ENCODE measurements at regions not wholly inside any gene's neighbourhood (a gene's known extent, or its start where the extent isn't known, plus 50 kb on each side); places are given as distances from the start of the nearest gene placed in this dataset.

DNA sequence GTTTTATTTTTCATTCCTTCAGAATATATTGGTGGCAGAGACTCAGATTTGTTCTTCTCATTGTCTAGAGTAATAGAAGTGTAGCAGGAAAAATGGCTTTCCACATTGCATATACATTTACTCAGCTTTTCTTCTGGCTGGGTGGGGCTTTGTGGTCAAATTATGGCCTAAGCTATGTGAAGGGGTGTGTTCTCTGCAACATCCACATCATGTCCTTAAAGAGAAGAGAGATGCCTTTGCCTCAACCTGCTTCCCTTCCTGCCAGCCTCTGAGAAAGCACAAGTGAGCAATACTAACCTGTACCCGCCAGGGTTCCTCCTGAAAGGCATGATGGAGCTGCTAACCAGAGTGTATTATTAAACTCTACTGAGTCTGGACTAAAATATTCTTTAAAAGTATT is 695.6 kb upstream of the FAM241A start:
- Histone ChIP-seq H3K9me3 (replicated peaks; ENCODE audit: control insufficient read depth, insufficient read depth, low read length) (no peaks in the 10 kb centered on the region), H3K27ac (ENCODE audit: control insufficient read depth, insufficient read depth) (no peak overlapping the region), H3K79me2 (ENCODE audit: control insufficient read depth, insufficient read depth, low read length) (no peaks in the 10 kb centered on the region), H3K27me3 (replicated peaks in 1 of 2; ENCODE audit: control insufficient read depth in 2 of 2, insufficient read depth in 2 of 2, low read length in 1 of 2) (no peaks in the 10 kb centered on the region), H3K9ac (ENCODE audit: control insufficient read depth, insufficient read depth, low read length) (no peak overlapping the region), H3K4me3 (no peak overlapping the region), H3K4me2 (ENCODE audit: control insufficient read depth, insufficient read depth) (no peak overlapping the region), H3K4me1 (ENCODE audit: control insufficient read depth, insufficient read depth, low read length) (no peaks in the 10 kb centered on the region), H4K20me1 (ENCODE audit: control insufficient read depth, insufficient read depth) (no peaks in the 10 kb centered on the region), H2AFZ (ENCODE audit: control insufficient read depth, low read depth, low read length) (no peak overlapping the region), H3K36me3 (ENCODE audit: control insufficient read depth in 2 of 2, insufficient read depth in 2 of 2, low read length in 1 of 2) (no peaks in the 10 kb centered on the region)
- RAD21 ChIA-PET (ENCODE audit: unreplicated experiment), result no interaction called here
- no TSS peak for BruUV-seq (replicated peaks)
- CTCF ChIA-PET, result no interaction called here
- in situ Hi-C loops (cut with MboI) (no loop called here), intact Hi-C loops (cut with micrococcal nuclease; ENCODE audit: unreplicated experiment) (no loop called here)
- SMC1A ChIA-PET (ENCODE audit: uncharacterized antibody, unreplicated experiment), result no interaction called here
- ATAC-seq, result no peak
- no peak for FAIRE-seq
- no peak for DNase-seq (ENCODE audit: low read depth, low spot score)
- 14% methylated on average over 1 of the region's 1 CpG for WGBS (ENCODE audit: insufficient coverage, insufficient replicate concordance, low lambda C conversion rate, missing lambda C conversion rate)
- POLR2A ChIA-PET, result no interaction called here
- TF ChIP-seq CREM (IDR thresholded peaks at IDR 0.05; ENCODE audit: low read depth), result no peak
- no peak for TF ChIP-seq ZBTB33 (IDR thresholded peaks at IDR 0.05)
- TF ChIP-seq E2F4 (IDR thresholded peaks at IDR 0.05; ENCODE audit: low read depth, low read length), result no peak
- no peak for TF ChIP-seq SMARCA5 (IDR thresholded peaks at IDR 0.05)
- TF ChIP-seq, protein P1, sequence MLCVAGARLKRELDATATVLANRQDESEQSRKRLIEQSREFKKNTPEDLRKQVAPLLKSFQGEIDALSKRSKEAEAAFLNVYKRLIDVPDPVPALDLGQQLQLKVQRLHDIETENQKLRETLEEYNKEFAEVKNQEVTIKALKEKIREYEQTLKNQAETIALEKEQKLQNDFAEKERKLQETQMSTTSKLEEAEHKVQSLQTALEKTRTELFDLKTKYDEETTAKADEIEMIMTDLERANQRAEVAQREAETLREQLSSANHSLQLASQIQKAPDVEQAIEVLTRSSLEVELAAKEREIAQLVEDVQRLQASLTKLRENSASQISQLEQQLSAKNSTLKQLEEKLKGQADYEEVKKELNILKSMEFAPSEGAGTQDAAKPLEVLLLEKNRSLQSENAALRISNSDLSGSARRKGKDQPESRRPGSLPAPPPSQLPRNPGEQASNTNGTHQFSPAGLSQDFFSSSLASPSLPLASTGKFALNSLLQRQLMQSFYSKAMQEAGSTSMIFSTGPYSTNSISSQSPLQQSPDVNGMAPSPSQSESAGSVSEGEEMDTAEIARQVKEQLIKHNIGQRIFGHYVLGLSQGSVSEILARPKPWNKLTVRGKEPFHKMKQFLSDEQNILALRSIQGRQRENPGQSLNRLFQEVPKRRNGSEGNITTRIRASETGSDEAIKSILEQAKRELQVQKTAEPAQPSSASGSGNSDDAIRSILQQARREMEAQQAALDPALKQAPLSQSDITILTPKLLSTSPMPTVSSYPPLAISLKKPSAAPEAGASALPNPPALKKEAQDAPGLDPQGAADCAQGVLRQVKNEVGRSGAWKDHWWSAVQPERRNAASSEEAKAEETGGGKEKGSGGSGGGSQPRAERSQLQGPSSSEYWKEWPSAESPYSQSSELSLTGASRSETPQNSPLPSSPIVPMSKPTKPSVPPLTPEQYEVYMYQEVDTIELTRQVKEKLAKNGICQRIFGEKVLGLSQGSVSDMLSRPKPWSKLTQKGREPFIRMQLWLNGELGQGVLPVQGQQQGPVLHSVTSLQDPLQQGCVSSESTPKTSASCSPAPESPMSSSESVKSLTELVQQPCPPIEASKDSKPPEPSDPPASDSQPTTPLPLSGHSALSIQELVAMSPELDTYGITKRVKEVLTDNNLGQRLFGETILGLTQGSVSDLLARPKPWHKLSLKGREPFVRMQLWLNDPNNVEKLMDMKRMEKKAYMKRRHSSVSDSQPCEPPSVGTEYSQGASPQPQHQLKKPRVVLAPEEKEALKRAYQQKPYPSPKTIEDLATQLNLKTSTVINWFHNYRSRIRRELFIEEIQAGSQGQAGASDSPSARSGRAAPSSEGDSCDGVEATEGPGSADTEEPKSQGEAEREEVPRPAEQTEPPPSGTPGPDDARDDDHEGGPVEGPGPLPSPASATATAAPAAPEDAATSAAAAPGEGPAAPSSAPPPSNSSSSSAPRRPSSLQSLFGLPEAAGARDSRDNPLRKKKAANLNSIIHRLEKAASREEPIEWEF (IDR thresholded peaks at IDR 0.05; ENCODE audit: insufficient replicate concordance, low read depth, low read length), result no peak
- TF ChIP-seq RBBP5 (conservative IDR thresholded peaks at IDR 0.05), result no peak
- TF ChIP-seq ESRRA (IDR thresholded peaks at IDR 0.05; ENCODE audit: low read length), result no peak
- no peak for TF ChIP-seq POLR2AphosphoS2 (IDR thresholded peaks at IDR 0.05; ENCODE audit: low read depth, low read length)
- TF ChIP-seq PAX8 (IDR thresholded peaks at IDR 0.05), result no peak
- TF ChIP-seq NRF1 (conservative IDR thresholded peaks at IDR 0.05; ENCODE audit: low read depth, low read length), result no peak
- TF ChIP-seq CHD2 (IDR thresholded peaks at IDR 0.05; ENCODE audit: borderline replicate concordance, low read depth, low read length), result no peak
- no peak for TF ChIP-seq ETV6 (conservative IDR thresholded peaks at IDR 0.05 in 1 of 2, IDR thresholded peaks at IDR 0.05 in 1 of 2; ENCODE audit: borderline replicate concordance in 1 of 2, low read depth in 1 of 2)
- TF ChIP-seq SREBF2 (IDR thresholded peaks at IDR 0.05; ENCODE audit: low read length), result no peak
- TF ChIP-seq KDM1A (IDR thresholded peaks at IDR 0.05; ENCODE audit: borderline replicate concordance), result no peak
